KBM-7 (cell line): ENCODE measurements at regions not wholly inside any gene's neighbourhood (a gene's known extent, or its start where the extent isn't known, plus 50 kb on each side); places are given as distances from the start of the nearest gene placed in this dataset.

Source experiments
- DNase-seq: peaks from one replicate; pipeline ENCODE4 v3.0.0-alpha.2; 2015
- in situ Hi-C: fragments of 300-500 bp; cut with MboI; formaldehyde crosslinking; loops from 2 replicates; pipeline ENCODE4 v1.14.3; 2020; ENCODE audit warnings: low sequenced_read_pairs, low pct_unique_long_range_greater_than_20kb, mixed read lengths

GRCh38 chr2:133823226-133823550 lies 254.9 kb upstream of the NCKAP5 start:
- in situ Hi-C loops: no loop called here

GRCh38 chr2:133824869-133825268 lies 256.6 kb upstream of the NCKAP5 start:
- in situ Hi-C loops: no loop called here
- no peak for DNase-seq

More at GRCh38 chr2:133823226-133823550, 254.9 kb upstream of the NCKAP5 start:
- DNase-seq: no peak

GRCh38 chr2:133825778-133826177 lies 257.5 kb upstream of the NCKAP5 start:
- in situ Hi-C loops: no loop called here

GRCh38 chr2:133828913-133829312 lies 260.6 kb upstream of the NCKAP5 start:
- DNase-seq: no peak

More at GRCh38 chr2:133825778-133826177, 257.5 kb upstream of the NCKAP5 start:
- no peak for DNase-seq

GRCh38 chr2:133829450-133830020 lies 261.3 kb upstream of the NCKAP5 start:
- no peak for DNase-seq
- in situ Hi-C loops: no loop called here

More at GRCh38 chr2:133828913-133829312, 260.6 kb upstream of the NCKAP5 start:
- in situ Hi-C loops: no loop called here

- DNase-seq: no peak
- in situ Hi-C loops: no loop called here
Observed at GRCh38 chr2:133833746-133834145, 265.5 kb upstream of the NCKAP5 start.

GRCh38 chr2:133835821-133836619 lies 267.8 kb upstream of the NCKAP5 start:
- DNase-seq: no peak
- in situ Hi-C loops: no loop called here

- in situ Hi-C loops: no loop called here
Observed at GRCh38 chr2:133836691-133837345, 268.6 kb upstream of the NCKAP5 start.

GRCh38 chr2:133837441-133838094 lies 269.3 kb upstream of the NCKAP5 start:
- DNase-seq: no peak
- in situ Hi-C loops: no loop called here

More at GRCh38 chr2:133836691-133837345, 268.6 kb upstream of the NCKAP5 start:
- no peak for DNase-seq

GRCh38 chr2:133838642-133839365 lies 270.5 kb upstream of the NCKAP5 start:
- no peak for DNase-seq
- in situ Hi-C loops: no loop called here

GRCh38 chr2:133839677-133840076 lies 271.4 kb upstream of the NCKAP5 start:
- in situ Hi-C loops: no loop called here
- no peak for DNase-seq

GRCh38 chr2:133840761-133841160 lies 272.5 kb upstream of the NCKAP5 start:
- DNase-seq: no peak
- in situ Hi-C loops: no loop called here

- DNase-seq: no peak
- in situ Hi-C loops: no loop called here
Observed at GRCh38 chr2:133841900-133842299, 273.6 kb upstream of the NCKAP5 start.

GRCh38 chr2:133842446-133842845 lies 274.2 kb upstream of the NCKAP5 start:
- no peak for DNase-seq
- in situ Hi-C loops: no loop called here

- in situ Hi-C loops: no loop called here
- DNase-seq: no peak
Observed at GRCh38 chr2:133843091-133843490, 274.8 kb upstream of the NCKAP5 start.

GRCh38 chr2:133843551-133843950 lies 275.3 kb upstream of the NCKAP5 start:
- no peak for DNase-seq
- in situ Hi-C loops: no loop called here

GRCh38 chr2:133844214-133844892 lies 276.1 kb upstream of the NCKAP5 start:
- DNase-seq: peak; percentile 53

GRCh38 chr2:133846476-133846875 lies 278.2 kb upstream of the NCKAP5 start:
- in situ Hi-C loops: no loop called here
- DNase-seq: no peak

More at GRCh38 chr2:133844214-133844892, 276.1 kb upstream of the NCKAP5 start:
- in situ Hi-C loops: no loop called here

GRCh38 chr2:133847591-133847990 lies 279.3 kb upstream of the NCKAP5 start:
- no peak for DNase-seq
- in situ Hi-C loops: no loop called here
